ENCODE measurements at regions not wholly inside any gene's neighbourhood (a gene's known extent, or its start where the extent isn't known, plus 50 kb on each side); places are given as distances from the start of the nearest gene placed in this dataset.

DNA sequence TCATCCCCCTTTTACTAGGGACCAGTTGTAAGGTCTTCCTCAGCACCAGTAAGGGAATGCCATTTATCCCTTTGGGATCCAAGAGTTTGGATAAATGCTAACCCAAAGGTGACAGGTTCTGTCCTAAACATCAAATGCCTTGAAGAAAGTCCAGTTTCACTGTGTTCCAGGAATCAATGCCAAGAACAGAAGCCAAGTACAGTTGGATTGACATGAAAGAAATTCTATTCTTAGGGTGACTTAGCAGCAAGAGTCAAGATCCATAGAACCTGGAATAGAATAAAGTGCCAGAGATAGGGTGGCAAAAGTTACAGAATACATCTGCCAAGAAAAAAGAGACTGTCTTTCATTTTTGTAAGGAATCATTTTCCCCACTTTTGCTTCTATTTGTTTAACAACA lies 94.9 kb upstream of the ADAMTS5 start:
- H2AFZ ChIP-seq (ENCODE audit: low read depth, low read length): no peak overlapping the region
- no peak overlapping the region for H3K4me3 ChIP-seq
- intact Hi-C loops (cut with micrococcal nuclease): no loop called here
- no peak overlapping the region for H3K4me2 ChIP-seq (ENCODE audit: insufficient read depth, low read length)
- DNase-seq (ENCODE audit: extremely low read depth in 1 of 4, low spot score in 3 of 4) (no peak), FAIRE-seq (no peak), ATAC-seq (no peak)
- no peak overlapping the region for H3K9ac ChIP-seq (ENCODE audit: insufficient read depth in 1 of 2, low read depth in 2 of 2, low read length in 2 of 2)
- no TSS peak for BruUV-seq (replicated peaks)
- no peaks in the 10 kb centered on the region for H4K20me1 ChIP-seq (replicated peaks; ENCODE audit: control insufficient read depth, insufficient read depth, low read length)
- CTCF ChIA-PET (ENCODE audit: low intra/inter-chr PET ratio): no interaction called here
- POLR2A ChIA-PET: no interaction called here
- H3K36me3 ChIP-seq (ENCODE audit: control insufficient read depth, insufficient read depth, low read length): no peaks in the 10 kb centered on the region
- no peak overlapping the region for H3K27ac ChIP-seq (ENCODE audit: extremely low read depth, low read depth, low read length)
- no peaks in the 10 kb centered on the region for H3K9me1 ChIP-seq (ENCODE audit: control insufficient read depth, insufficient read depth, low read length)
- H3K4me1 ChIP-seq (replicated peaks in 1 of 2; ENCODE audit: control insufficient read depth in 2 of 2, insufficient read depth in 2 of 2, low read length in 2 of 2): no peaks in the 10 kb centered on the region
- in situ Hi-C loops (cut with MboI): no loop called here
- no peaks in the 10 kb centered on the region for H3K79me2 ChIP-seq (ENCODE audit: control insufficient read depth, insufficient read depth, low read length)
- H3K27me3 ChIP-seq (ENCODE audit: control insufficient read depth in 2 of 2, insufficient read depth in 2 of 2, low read length in 2 of 2): no peaks in the 10 kb centered on the region
- 0 out of 2 replicates have a peak, but pooled peaks cover 1% of the 10 kb centered on the region for H3K9me3 ChIP-seq (replicated peaks; ENCODE audit: control insufficient read depth, insufficient read depth, low read depth, low read length)
- TF ChIP-seq HINFP (tag; conservative IDR thresholded peaks at IDR 0.05; ENCODE audit: low read depth): no peak
- TF ChIP-seq, protein P1, sequence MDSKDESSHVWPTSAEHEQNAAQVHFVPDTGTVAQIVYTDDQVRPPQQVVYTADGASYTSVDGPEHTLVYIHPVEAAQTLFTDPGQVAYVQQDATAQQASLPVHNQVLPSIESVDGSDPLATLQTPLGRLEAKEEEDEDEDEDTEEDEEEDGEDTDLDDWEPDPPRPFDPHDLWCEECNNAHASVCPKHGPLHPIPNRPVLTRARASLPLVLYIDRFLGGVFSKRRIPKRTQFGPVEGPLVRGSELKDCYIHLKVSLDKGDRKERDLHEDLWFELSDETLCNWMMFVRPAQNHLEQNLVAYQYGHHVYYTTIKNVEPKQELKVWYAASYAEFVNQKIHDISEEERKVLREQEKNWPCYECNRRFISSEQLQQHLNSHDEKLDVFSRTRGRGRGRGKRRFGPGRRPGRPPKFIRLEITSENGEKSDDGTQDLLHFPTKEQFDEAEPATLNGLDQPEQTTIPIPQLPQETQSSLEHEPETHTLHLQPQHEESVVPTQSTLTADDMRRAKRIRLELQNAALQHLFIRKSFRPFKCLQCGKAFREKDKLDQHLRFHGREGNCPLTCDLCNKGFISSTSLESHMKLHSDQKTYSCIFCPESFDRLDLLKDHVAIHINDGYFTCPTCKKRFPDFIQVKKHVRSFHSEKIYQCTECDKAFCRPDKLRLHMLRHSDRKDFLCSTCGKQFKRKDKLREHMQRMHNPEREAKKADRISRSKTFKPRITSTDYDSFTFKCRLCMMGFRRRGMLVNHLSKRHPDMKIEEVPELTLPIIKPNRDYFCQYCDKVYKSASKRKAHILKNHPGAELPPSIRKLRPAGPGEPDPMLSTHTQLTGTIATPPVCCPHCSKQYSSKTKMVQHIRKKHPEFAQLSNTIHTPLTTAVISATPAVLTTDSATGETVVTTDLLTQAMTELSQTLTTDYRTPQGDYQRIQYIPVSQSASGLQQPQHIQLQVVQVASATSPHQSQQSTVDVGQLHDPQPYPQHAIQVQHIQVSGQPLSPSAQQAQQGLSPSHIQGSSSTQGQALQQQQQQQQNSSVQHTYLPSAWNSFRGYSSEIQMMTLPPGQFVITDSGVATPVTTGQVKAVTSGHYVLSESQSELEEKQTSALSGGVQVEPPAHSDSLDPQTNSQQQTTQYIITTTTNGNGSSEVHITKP (IDR thresholded peaks at IDR 0.05; ENCODE audit: partially characterized antibody): no peak
- TF ChIP-seq ILF3 (IDR thresholded peaks at IDR 0.05; ENCODE audit: borderline replicate concordance): no peak
- no peak for TF ChIP-seq SFPQ (IDR thresholded peaks at IDR 0.05; ENCODE audit: low read depth, low read length)
- TF ChIP-seq BRF1 (IDR thresholded peaks at IDR 0.05; ENCODE audit: borderline replicate concordance, extremely low read depth, insufficient read length): no peak
- TF ChIP-seq ELF1 (tag; IDR thresholded peaks at IDR 0.05): no peak
- no peak for TF ChIP-seq BMI1 (IDR thresholded peaks at IDR 0.05; ENCODE audit: low read length)
- no peak for TF ChIP-seq ZBED1 (IDR thresholded peaks at IDR 0.05)
- TF ChIP-seq STAT6 (CRISPR knock-in tag; IDR thresholded peaks at IDR 0.05): no peak
- TF ChIP-seq DDX20 (tag; IDR thresholded peaks at IDR 0.05; ENCODE audit: low read depth): no peak
- no peak for TF ChIP-seq YY1 (IDR thresholded peaks at IDR 0.05; ENCODE audit: borderline replicate concordance in 1 of 3, control insufficient read depth in 1 of 3, extremely low read depth in 1 of 3, insufficient read depth in 3 of 3, insufficient read length in 1 of 3, insufficient replicate concordance in 2 of 3, low read depth in 1 of 3, low read length in 2 of 3)
- no peak for TF ChIP-seq BDP1 (IDR thresholded peaks at IDR 0.05; ENCODE audit: insufficient read depth, insufficient read length)
- TF ChIP-seq ZNF76 (CRISPR knock-in tag; IDR thresholded peaks at IDR 0.05; ENCODE audit: borderline replicate concordance): no peak
